Heart left ventricle (tissue), 16 donors: ENCODE measurements at regions not wholly inside any gene's neighbourhood (a gene's known extent, or its start where the extent isn't known, plus 50 kb on each side); places are given as distances from the start of the nearest gene placed in this dataset.

Experiments used
- ATAC-seq, 4 donors: fragments of 200-7000 bp; cut with Tn5 transposase; one replicate each; pipeline ENCODE4 v1.9.1; 2020 to 2022; ENCODE audit warnings: moderate library complexity in 4 of 4, mild to moderate bottlenecking in 3 of 4, moderate number of reproducible peaks in 1 of 4
- DNase-seq, 5 donors: peaks; one replicate each; pipeline ENCODE4 v3.0.0-alpha.2; 2020
- H3K27ac ChIP-seq, 12 donors: fragments of 200-600 bp; sonication (generic) in 4 of 12; one replicate each; pipeline versions ENCODE4 v1.5.0 to v1.8.0; 2016 to 2022; ENCODE audit warnings: mild to moderate bottlenecking in 2 of 12
- H3K27me3 ChIP-seq, 9 donors: fragments of 200-600 bp; sonication (generic) in 2 of 9; one replicate each; pipeline versions ENCODE4 v1.5.1 to v1.8.0; 2016 to 2022; ENCODE audit warnings: mild to moderate bottlenecking in 3 of 9
- H3K36me3 ChIP-seq, 9 donors: fragments of 200-600 bp; sonication (generic) in 2 of 9; one replicate each; pipeline versions ENCODE4 v1.5.0 to v1.8.0; 2018 to 2022; ENCODE audit warnings: mild to moderate bottlenecking in 2 of 9
- H3K4me1 ChIP-seq, 12 donors: fragments of 200-600 bp; sonication (generic) in 4 of 12; one replicate each; pipeline versions ENCODE4 v1.5.0 to v1.8.0; 2016 to 2022; ENCODE audit warnings: mild to moderate bottlenecking in 3 of 12
- H3K4me3 ChIP-seq, 12 donors: fragments of 200-600 bp; sonication (generic) in 4 of 12; one replicate each; pipeline versions ENCODE4 v1.5.0 to v1.8.0; 2017 to 2022; ENCODE audit warnings: mild to moderate bottlenecking in 9 of 12, moderate library complexity in 4 of 12
- H3K9me3 ChIP-seq, 12 donors: fragments of 200-600 bp; sonication (generic) in 4 of 12; one replicate each; pipeline versions ENCODE4 v1.5.0 to v1.8.0; 2016 to 2022; ENCODE audit warnings: mild to moderate bottlenecking in 1 of 12
- CTCF ChIP-seq, 12 donors: fragments of 200-600 bp; sonication (generic) in 4 of 12; IDR thresholded peaks; one replicate each; pipeline versions ENCODE4 v1.5.0 to v1.8.0; 2018 to 2022; ENCODE audit warnings: antibody characterized with exemption in 12 of 12, mild to moderate bottlenecking in 5 of 12
- POLR2A ChIP-seq, 2 donors: fragments of 450-650 bp; IDR thresholded peaks; one replicate each; pipeline ENCODE4 v1.6.1; 2017; ENCODE audit warnings: antibody characterized with exemption in 2 of 2, mild to moderate bottlenecking in 2 of 2, moderate library complexity in 2 of 2
- WGBS, 4 donors: extraction: QIAGEN DNeasy Blood & Tissue Kit in 2 of 4; methylation state at CpG; one replicate each; pipeline versions ENCODE4 v1.1.5 to v1.1.7; 2013 to 2018; 5-methylcytosine and 5-hydroxymethylcytosine counted together
- intact Hi-C, 10 donors: fragments of 100-400 bp; cut with DNase I; formaldehyde crosslinking; loops; one replicate each; pipeline versions ENCODE4 v1.11.1 to v1.14.2; 2022
- donor health status: ischemic (EF 13 %, LVEDD 7.1; RV severe dilation, severe dysfunction).
- donor health status: healthy with polysubstance abuse.
- donor health status: DM: no; HTN: yes; CAD: no.
- donor health status: DM: no; HTN: no; CAD: no.
- donor health status: ischemic (EF 25% LVEDD 6.9; RV normal size, moderate dysfunction).
- donor health status: ischemic (EF 25% LVEDD 5.7; RV mildly dilated, moderate dysfunction).
- donor health status: healthy.
- donor health status: DM: yes; HTN: yes; CAD: no.
- donor health status: ischemic (EF 35%, LVEDD 5.7; RV mildly dilated, moderate dysfunction).
- donor health status: nonischemic (EF 11% LVEDD 7.7; RV severe dilation, severe dysfunction).
- donor health status: DM: yes; HTN: yes; CAD: no.
- donor health status: PGD.
- donor health status: ischemic (EF 29% LVEDD 5.4; RV normal size, mild dysfunction).
- donor health status: nonischemic (EF 23%, LVEDD 6.1; RV moderate dilation, normal function).

- intact Hi-C loops, result no loop called here
- Histone ChIP-seq H3K9me3 (no peaks in the 10 kb centered on the region), H3K27ac (no peak overlapping the region), H3K27me3 (no peaks in the 10 kb centered on the region), H3K36me3 (no peaks in the 10 kb centered on the region), H3K4me1 (peaks cover 0 to 15% (median 12%) of the 10 kb centered on the region in 12 donors), H3K4me3 (no peak overlapping the region)
- ATAC-seq (no peak), DNase-seq (no peak)
- WGBS, 4 donors, result 91 to 94% (median 92%) methylated on average over 10 of the region's 10 CpGs
- no peak for TF ChIP-seq POLR2A (IDR thresholded peaks at IDR 0.05)
- no peak for TF ChIP-seq CTCF (IDR thresholded peaks at IDR 0.05)
Observed at GRCh38 chr6:167754691-167755090, 72.0 kb upstream of the AFDN start.

- ATAC-seq (no peak), DNase-seq (no peak)
- Histone ChIP-seq H3K9me3 (no peaks in the 10 kb centered on the region), H3K36me3 (no peaks in the 10 kb centered on the region), H3K4me1 (peaks cover 0 to 16% (median 11%) of the 10 kb centered on the region in 12 donors), H3K27me3 (no peaks in the 10 kb centered on the region), H3K4me3 (no peak overlapping the region), H3K27ac (no peak overlapping the region)
- intact Hi-C loops, result no loop called here
- 96 to 98% (median 97%) methylated on average over 16 of the region's 16 CpGs for WGBS, 4 donors
- no peak for TF ChIP-seq CTCF (IDR thresholded peaks at IDR 0.05)
Observed at GRCh38 chr6:167755461-167755860, 71.2 kb upstream of the AFDN start.

- DNase-seq (no peak), ATAC-seq (no peak)
- WGBS, 4 donors, result 91 to 96% (median 94%) methylated on average over 2 of the region's 2 CpGs
- H3K27me3 ChIP-seq, result no peaks in the 10 kb centered on the region
- H3K9me3 ChIP-seq, result no peaks in the 10 kb centered on the region
- intact Hi-C loops, result no loop called here
- H3K27ac ChIP-seq, result no peak overlapping the region
- TF ChIP-seq POLR2A (IDR thresholded peaks at IDR 0.05) (no peak), CTCF (IDR thresholded peaks at IDR 0.05) (no peak)
- H3K36me3 ChIP-seq, result no peaks in the 10 kb centered on the region
- H3K4me1 ChIP-seq, result peaks cover 0 to 16% (median 6%) of the 10 kb centered on the region in 12 donors
- no peak overlapping the region for H3K4me3 ChIP-seq
Observed at GRCh38 chr6:167756597-167756996, 70.1 kb upstream of the AFDN start.

GRCh38 chr6:167757249-167757648, 69.5 kb upstream of the AFDN start:
- H3K4me1 ChIP-seq, result peaks cover 0 to 22% (median 8%) of the 10 kb centered on the region in 12 donors
- H3K4me3 ChIP-seq, result no peak overlapping the region
- H3K9me3 ChIP-seq, result no peaks in the 10 kb centered on the region
- TF ChIP-seq POLR2A (IDR thresholded peaks at IDR 0.05) (no peak), CTCF (IDR thresholded peaks at IDR 0.05) (no peak)
- H3K27me3 ChIP-seq, result no peaks in the 10 kb centered on the region
- no peaks in the 10 kb centered on the region for H3K36me3 ChIP-seq
- H3K27ac ChIP-seq, result no peak overlapping the region
- intact Hi-C loops, result no loop called here
- no peak for DNase-seq
- no peak for ATAC-seq
- WGBS, 4 donors, result 61 to 80% (median 68%) methylated on average over 6 of the region's 6 CpGs
